ENCODE measurements at regions not wholly inside any gene's neighbourhood (a gene's known extent, or its start where the extent isn't known, plus 50 kb on each side); places are given as distances from the start of the nearest gene placed in this dataset.
A peak's percentile ranks its signal among the peaks of the same experiment; 100 is the strongest.

GRCh38 chr1:47699492-47700235 lies 261.8 kb downstream of the FOXD2 start:
- DNase-seq: no peak

- DNase-seq: no peak
Measured at GRCh38 chr1:47701283-47701682, 263.4 kb downstream of the FOXD2 start.

DNA sequence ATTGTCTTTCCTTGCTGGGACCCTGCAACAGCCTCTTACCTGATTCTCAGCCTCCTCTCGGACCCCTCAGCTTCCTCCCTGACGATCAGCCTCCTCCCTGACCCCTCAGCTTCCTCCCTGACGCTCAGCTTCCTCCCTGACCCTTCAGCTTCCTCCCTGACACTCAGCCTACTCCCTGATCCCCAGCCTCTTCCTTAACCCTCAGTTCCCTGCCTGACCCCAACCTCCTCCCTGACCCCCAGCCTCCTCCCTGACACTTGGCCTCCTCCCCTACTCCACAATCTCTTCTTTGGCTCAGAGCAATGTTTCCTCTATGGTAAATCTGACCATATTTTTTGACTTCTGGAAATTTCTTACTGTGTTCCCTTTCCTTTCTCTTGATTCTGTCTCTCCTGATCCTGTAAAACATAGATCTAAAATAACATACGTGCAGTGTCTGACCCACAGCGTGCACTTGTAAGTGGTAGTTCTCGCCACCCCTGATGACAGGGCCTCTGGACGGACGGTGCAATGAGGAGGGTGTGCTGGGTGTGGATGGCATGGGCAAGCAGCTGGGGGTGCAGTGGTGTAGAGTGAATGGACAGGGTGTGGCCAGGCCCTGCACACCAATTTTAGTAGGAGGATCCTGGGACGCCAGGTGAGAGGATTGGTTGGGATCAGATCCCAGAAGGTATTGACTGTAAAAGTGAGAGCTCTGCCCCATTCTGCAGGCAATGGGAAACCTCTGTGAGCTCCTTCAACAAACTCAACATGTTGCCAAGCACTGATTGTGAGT lies 264.1 kb downstream of the FOXD2 start:
- no peak for DNase-seq

DNA sequence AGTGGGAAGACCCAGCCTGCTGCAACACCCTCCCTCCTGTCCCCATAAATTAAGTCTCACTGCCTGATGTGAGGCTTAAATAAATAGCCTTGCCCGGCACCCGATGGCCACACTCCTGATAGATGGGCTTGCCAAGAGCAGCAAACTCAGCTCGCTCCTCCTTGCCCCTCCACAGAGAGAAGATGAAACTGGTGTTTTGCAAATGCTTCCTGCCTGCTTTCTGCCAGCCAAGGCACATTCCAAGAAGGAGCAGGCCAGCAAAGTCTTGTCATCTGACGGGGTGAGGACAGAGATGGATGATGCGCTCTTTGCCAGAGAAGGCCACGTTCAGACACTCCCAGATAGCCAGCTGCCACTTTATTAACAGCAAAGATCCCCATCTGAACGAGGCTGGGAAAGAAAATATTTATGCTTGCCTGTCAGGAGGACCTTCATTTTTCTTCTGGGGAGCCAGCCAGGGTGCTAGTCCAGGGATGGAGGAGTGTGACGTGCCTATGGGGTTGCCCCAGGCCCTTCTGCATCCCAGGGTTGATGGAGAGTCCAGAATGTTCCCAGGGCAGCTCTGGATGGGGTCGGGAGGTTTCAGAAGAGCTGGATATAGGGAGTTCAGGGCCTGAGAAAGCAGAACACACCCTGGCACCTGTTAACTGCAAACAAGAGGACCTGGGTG lies 265.4 kb downstream of the FOXD2 start:
- DNase-seq: no peak

DNA sequence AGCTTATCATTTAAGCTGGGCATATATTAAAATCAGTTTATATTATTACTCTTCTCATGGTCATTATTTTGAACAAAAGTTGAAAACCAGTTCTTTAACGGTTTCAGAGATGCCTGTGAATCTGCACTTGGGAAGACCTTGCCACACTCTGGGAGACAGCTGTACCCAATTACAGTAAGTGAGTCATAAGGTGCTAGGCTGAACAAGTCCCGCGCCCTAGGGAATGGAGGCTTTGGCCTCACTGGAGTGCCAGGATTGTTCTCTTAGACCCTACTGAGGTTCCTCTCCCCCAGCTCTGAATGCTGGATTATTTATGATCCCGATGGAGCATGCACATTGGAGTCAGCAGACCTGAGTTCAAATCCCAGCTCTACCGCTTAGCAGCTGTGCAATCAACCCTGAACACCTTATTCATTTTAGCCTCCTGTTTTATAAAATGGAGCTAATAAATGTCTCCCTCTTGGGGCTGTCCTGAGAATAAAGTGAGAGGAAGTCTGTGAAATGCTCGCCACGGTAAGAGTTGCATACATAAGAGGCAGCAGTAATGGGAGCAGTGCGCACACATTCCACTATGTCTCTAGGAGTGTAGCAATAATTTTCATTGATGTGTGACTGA lies 266.2 kb downstream of the FOXD2 start:
- no peak for DNase-seq

DNA sequence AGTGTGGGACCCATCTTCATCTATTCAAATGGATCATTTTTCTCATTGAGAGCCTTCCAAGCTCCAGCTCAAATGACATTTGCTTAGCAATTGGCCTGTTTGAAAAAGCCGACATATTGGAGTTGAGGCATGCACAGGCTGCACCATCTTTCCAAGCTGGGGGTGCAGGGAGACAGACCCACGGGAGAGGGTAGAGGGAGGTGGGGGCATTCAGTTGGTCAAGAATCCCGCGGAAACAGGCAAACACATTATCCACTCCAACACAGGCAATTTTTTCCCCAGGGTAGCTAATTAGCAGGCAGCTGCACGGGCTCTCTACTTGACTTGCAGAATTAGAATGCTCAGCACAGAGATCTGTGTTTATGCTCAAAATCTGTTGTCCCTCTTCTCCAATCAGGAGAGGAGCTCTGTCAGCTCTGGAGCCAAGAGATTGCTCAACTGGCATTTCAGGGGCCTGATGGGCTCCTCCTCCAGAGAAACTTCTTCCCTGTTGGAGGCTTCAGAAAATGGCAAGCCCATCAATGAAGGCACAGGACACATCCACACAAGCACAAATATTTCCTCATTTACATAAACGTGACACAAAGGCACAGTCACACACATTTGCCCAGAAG lies 267.8 kb downstream of the FOXD2 start:
- peak in 1 of 2 donors; percentile 60 for DNase-seq

- DNase-seq: no peak
Measured at GRCh38 chr1:47707503-47707902, 269.7 kb downstream of the FOXD2 start.

GRCh38 chr1:47708019-47708535 lies 270.2 kb downstream of the FOXD2 start:
- DNase-seq: no peak

DNA sequence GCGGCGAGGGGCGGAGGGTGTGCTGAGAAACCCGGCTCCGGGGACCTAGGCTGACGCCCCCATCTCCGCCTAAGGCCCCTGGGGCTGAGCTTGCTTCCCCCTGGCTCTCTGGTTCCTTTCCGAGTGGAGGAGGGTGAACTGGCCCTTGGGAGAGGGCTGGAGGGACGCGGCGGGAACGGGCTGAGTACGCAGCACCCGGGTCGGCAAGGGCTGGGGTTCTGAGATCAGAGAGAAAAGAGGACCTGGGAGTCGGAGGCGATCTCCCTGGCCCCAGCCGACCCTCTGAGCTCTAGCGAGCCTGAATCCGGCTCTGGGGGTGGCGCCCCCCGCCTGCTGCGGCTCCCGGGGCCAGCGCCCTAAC lies 270.8 kb downstream of the FOXD2 start:
- DNase-seq: no peak

- peak in 1 of 2 donors; percentile 51 for DNase-seq
Measured at GRCh38 chr1:47709019-47709871, 271.4 kb downstream of the FOXD2 start.

DNA sequence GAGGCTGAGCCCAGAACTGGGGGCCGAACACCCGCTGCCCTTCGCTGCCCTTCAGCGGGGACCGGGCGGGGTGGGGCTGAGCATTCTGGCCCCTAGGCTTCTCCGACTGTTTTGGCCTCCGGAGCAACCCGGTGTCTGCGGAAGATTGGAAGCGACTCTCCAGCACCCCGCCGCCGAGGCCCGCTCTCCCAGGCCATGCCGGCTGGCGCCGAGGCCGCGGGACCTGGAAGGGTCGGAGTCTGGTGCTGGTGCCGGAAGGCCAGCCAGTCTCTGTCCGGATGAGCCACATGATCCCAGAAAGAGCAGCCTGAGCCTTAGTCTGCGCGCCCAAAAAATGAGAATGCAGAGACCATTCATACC lies 272.0 kb downstream of the FOXD2 start:
- no peak for DNase-seq

DNA sequence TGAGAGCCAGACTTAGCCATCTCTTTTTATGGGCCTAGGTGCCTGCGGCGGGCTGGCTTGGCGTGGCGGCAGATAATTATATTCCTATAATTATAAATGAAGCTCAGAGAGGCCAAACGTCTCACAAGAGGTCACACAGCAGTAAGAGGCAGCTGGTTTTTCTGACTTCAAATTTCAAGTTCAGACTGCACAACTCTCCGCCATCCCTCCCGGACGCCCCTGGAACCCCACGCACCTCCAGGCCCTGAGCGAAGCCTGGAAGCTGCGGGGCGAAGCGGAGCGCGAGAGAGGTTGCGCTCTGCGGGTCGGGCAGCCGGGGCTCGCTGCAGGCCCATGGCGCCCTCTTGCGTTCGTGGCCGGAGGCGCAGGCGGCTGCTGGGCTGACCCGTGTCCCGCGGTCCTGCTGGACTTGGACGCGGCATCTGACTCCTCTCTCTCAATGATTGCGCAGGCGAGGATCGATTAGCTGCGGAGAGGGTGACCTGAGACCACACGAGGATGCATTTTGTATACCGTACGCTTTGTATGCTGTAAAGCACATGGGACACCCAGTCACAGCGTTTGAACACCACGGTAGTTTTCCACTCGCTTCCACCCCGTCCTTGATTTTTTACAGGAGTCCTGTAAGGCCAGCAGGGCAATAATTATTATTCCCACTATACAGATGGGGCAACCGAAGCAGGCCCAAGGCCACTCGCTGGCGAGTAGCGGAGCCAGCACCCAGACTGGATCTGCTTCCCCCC lies 272.7 kb downstream of the FOXD2 start:
- peak in 1 of 2 donors; percentile 65 for DNase-seq
